MM.1S (cell line): ENCODE measurements at regions not wholly inside any gene's neighbourhood (a gene's known extent, or its start where the extent isn't known, plus 50 kb on each side); places are given as distances from the start of the nearest gene placed in this dataset.

Experiments
- DNase-seq: peaks from one replicate; pipeline ENCODE4 v3.0.0-alpha.2; 2015
- H2AFZ ChIP-seq: fragments of 300-600 bp; sonication (generic); 2 replicates; pipeline ENCODE4 v1.6.0; 2016; ENCODE audit warnings: antibody characterized with exemption, low read length
- H3F3A ChIP-seq: fragments of 300-600 bp; sonication (generic); 2 replicates; pipeline ENCODE4 v1.6.1; 2016; ENCODE audit warnings: mild to moderate bottlenecking, antibody characterized with exemption, low read length, moderate library complexity, mixed read lengths; ENCODE audit not compliant: insufficient read depth
- H3K27ac ChIP-seq: fragments of 300-600 bp; sonication (generic); 2 replicates; pipeline ENCODE4 v1.5.1; 2016; ENCODE audit warnings: mild to moderate bottlenecking, low read length
- H3K27me3 ChIP-seq: fragments of 300-600 bp; sonication (generic); replicated peaks from 2 replicates; pipeline ENCODE4 v1.6.0; 2016; ENCODE audit warnings: low read length; ENCODE audit not compliant: insufficient read depth
- H3K36me3 ChIP-seq: fragments of 300-600 bp; sonication (generic); replicated peaks from 2 replicates; pipeline ENCODE4 v1.6.1; 2016; ENCODE audit warnings: mild to moderate bottlenecking, low read length, mixed read lengths; ENCODE audit not compliant: insufficient read depth
- H3K4me1 ChIP-seq: fragments of 300-600 bp; sonication (generic); 2 replicates; pipeline ENCODE4 v1.6.1; 2016; ENCODE audit warnings: low read length, mixed read lengths
- H3K4me2 ChIP-seq: fragments of 300-600 bp; sonication (generic); 2 replicates; pipeline ENCODE4 v1.6.0; 2016; ENCODE audit warnings: low read depth, low read length
- H3K4me3 ChIP-seq: fragments of 300-600 bp; sonication (generic); 2 replicates; pipeline ENCODE4 v1.5.1; 2016; ENCODE audit warnings: low read length, mixed read lengths
- H3K79me2 ChIP-seq: fragments of 300-600 bp; sonication (generic); 2 replicates; pipeline ENCODE4 v1.6.1; 2016; ENCODE audit warnings: mixed run types, low read length, mixed read lengths
- H3K9ac ChIP-seq: fragments of 300-600 bp; sonication (generic); 2 replicates; pipeline ENCODE4 v1.6.1; 2016; ENCODE audit warnings: low read length, mixed read lengths
- H3K9me2 ChIP-seq: fragments of 300-600 bp; sonication (generic); replicated peaks from 2 replicates; pipeline ENCODE4 v1.6.1; 2016; ENCODE audit warnings: mild to moderate bottlenecking, low read length, mixed read lengths; ENCODE audit not compliant: insufficient read depth
- H3K9me3 ChIP-seq: fragments of 300-600 bp; sonication (generic); replicated peaks from 2 replicates; pipeline ENCODE4 v1.6.1; 2016; ENCODE audit warnings: mild to moderate bottlenecking, low read length, mixed read lengths; ENCODE audit not compliant: insufficient read depth
- H4K20me1 ChIP-seq: fragments of 300-600 bp; sonication (generic); 2 replicates; pipeline ENCODE4 v1.6.1; 2016; ENCODE audit warnings: mild to moderate bottlenecking, low read length, moderate library complexity, mixed read lengths; ENCODE audit not compliant: insufficient read depth
- EZH2 ChIP-seq: fragments of 300-600 bp; sonication (generic); optimal IDR thresholded peaks from 2 replicates; pipeline ENCODE3; 2017; ENCODE audit warnings: low read depth, mild to moderate bottlenecking, antibody characterized with exemption, low read length, mixed read lengths
- EZH2phosphoT487 ChIP-seq: fragments of 300-600 bp; sonication (generic); IDR thresholded peaks from 2 replicates; pipeline ENCODE4 v1.6.1; 2018; ENCODE audit warnings: antibody characterized with exemption, low read length
- TF ChIP-seq, protein P1 (sequence below): fragments of 300-600 bp; sonication (generic); IDR thresholded peaks from 2 replicates; pipeline ENCODE4 v1.5.1; 2016; ENCODE audit warnings: antibody characterized with exemption, low read length, mixed read lengths

DNA sequence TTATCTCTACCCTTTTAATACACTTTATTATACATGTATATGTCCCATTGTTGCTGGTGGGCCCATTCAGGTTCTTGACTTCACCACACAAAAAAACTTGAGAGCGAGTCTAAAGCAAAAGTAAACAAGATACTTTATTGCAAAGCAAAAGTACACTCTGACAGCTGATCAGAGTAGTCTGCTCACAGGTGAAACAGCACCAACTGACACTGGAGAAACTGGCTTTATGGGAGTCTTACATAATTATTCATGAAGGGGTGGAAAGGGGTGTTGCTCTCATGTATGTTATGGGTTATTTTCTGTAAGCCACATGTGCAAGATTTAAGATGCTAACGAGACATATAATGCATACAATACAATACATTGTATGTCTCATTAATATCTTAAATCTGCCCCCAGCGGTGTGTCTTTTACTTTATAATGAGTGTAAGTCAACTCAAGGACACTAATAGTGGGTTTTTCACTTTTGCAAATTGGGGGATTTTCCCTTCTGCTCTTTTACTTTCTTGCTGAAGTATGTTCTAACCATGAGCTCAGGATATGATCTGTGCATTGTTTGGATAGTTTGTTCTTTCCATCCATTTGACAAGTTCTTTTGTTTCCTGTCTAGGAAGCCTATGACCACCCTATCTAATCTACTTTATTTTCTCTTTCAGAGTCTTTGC, 256.1 kb upstream of the ITM2A start:
- no peaks in the 10 kb centered on the region for H3K4me1 ChIP-seq
- no peak overlapping the region for H3K9ac ChIP-seq
- H2AFZ ChIP-seq = no peak overlapping the region
- H3K9me3 ChIP-seq = no peaks in the 10 kb centered on the region
- no peaks in the 10 kb centered on the region for H4K20me1 ChIP-seq
- DNase-seq = no peak
- H3K27me3 ChIP-seq = no peaks in the 10 kb centered on the region
- no peaks in the 10 kb centered on the region for H3K36me3 ChIP-seq
- no peak overlapping the region for H3K27ac ChIP-seq
- no peaks in the 10 kb centered on the region for H3F3A ChIP-seq
- H3K9me2 ChIP-seq = no peaks in the 10 kb centered on the region
- no peaks in the 10 kb centered on the region for H3K79me2 ChIP-seq
- H3K4me3 ChIP-seq = no peak overlapping the region
- H3K4me2 ChIP-seq = no peak overlapping the region
- TF ChIP-seq EZH2 (no peak), EZH2phosphoT487 (no peak)
- TF ChIP-seq, protein P1, sequence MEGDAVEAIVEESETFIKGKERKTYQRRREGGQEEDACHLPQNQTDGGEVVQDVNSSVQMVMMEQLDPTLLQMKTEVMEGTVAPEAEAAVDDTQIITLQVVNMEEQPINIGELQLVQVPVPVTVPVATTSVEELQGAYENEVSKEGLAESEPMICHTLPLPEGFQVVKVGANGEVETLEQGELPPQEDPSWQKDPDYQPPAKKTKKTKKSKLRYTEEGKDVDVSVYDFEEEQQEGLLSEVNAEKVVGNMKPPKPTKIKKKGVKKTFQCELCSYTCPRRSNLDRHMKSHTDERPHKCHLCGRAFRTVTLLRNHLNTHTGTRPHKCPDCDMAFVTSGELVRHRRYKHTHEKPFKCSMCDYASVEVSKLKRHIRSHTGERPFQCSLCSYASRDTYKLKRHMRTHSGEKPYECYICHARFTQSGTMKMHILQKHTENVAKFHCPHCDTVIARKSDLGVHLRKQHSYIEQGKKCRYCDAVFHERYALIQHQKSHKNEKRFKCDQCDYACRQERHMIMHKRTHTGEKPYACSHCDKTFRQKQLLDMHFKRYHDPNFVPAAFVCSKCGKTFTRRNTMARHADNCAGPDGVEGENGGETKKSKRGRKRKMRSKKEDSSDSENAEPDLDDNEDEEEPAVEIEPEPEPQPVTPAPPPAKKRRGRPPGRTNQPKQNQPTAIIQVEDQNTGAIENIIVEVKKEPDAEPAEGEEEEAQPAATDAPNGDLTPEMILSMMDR = no peak

DNA sequence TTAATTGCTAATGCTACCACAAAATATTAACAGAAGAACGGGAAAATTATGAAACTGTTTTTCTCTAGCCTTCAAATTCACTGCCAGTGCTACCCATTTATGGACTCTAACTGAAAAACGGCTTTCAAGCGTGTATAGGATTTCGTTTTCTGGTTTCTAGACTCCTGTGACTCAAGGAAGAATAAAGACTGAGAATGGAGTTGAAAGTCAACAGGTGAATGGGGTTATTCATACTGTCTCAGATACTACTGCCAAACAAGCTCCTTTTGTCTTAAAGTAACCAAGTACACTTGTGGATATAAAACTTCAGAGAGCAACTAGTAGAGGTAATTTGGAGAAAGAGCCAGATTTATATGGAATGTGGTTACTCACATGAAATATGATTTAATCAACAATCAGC, 251.1 kb upstream of the ITM2A start:
- TF ChIP-seq EZH2phosphoT487 (no peak), EZH2 (no peak)
- TF ChIP-seq, protein P1 = no peak
- peak; percentile 52 for DNase-seq

DNA sequence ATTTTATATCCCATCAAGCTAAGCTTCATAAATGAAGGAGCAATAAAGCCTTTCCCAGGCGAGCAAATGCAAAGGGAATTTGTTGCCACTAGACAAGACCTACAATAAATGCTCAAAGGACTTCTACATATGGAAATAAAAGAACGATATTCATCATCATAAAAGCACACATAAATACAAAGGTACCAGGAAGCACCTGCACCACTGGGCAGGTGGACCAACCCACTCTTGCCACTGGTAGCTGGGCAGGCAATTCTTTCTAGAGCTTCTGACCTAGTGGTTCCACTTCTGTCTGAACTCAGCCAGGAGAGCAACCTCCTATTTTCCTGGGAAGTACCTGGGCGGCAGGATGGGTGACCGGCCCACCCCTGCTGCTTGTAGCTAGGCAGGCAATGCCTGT, 237.2 kb upstream of the ITM2A start:
- Histone ChIP-seq H2AFZ (no peak overlapping the region), H3K4me2 (no peak overlapping the region), H3K9me3 (no peaks in the 10 kb centered on the region), H3K36me3 (no peaks in the 10 kb centered on the region), H3F3A (no peaks in the 10 kb centered on the region), H3K4me1 (no peaks in the 10 kb centered on the region), H3K79me2 (no peaks in the 10 kb centered on the region), H3K9me2 (no peaks in the 10 kb centered on the region), H3K27me3 (no peaks in the 10 kb centered on the region), H4K20me1 (no peaks in the 10 kb centered on the region), H3K27ac (no peak overlapping the region), H3K4me3 (no peak overlapping the region), H3K9ac (no peak overlapping the region)
- no peak for TF ChIP-seq EZH2phosphoT487
- TF ChIP-seq, protein P1 = no peak
- no peak for TF ChIP-seq EZH2
- no peak for DNase-seq

More for the DNA sequence above, 251.1 kb upstream of the ITM2A start:
- Histone ChIP-seq H3K4me3 (no peak overlapping the region; the same call in 1 of the 2 replicates), H2AFZ (0 out of 2 replicates have a peak overlapping the region, but pooled peaks have one; percentile 8), H3K9me2 (no peaks in the 10 kb centered on the region), H3K9ac (no peak overlapping the region), H3K27me3 (no peaks in the 10 kb centered on the region), H3K9me3 (no peaks in the 10 kb centered on the region), H3K79me2 (no peaks in the 10 kb centered on the region), H3K4me2 (0 out of 2 replicates have a peak overlapping the region, but pooled peaks have one; percentile 39), H3F3A (no peaks in the 10 kb centered on the region), H3K36me3 (no peaks in the 10 kb centered on the region), H4K20me1 (no peaks in the 10 kb centered on the region), H3K27ac (peak overlapping the region; percentile 18; the same call in 1 of the 2 replicates), H3K4me1 (no peaks in the 10 kb centered on the region)
